GM12891 (cell line): ENCODE measurements at regions not wholly inside any gene's neighbourhood (a gene's known extent, or its start where the extent isn't known, plus 50 kb on each side); places are given as distances from the start of the nearest gene placed in this dataset.
A peak's percentile ranks its signal among the peaks of the same experiment; 100 is the strongest.

Source experiments
- DNase-seq: peaks from one replicate; pipeline ENCODE4 v3.0.0; 2011; ENCODE audit warnings: low spot score; ENCODE audit not compliant: insufficient read length
- FAIRE-seq: peaks from 2 replicates; lab custom pipeline; 2011; peaks lifted over from hg19 to GRCh38; lab: Jason Lieb, UNC
- PAX5 ChIP-seq: IDR thresholded peaks from 2 replicates; pipeline ENCODE4 v1.6.1; 2011; ENCODE audit warnings: low read length, moderate library complexity, mild to moderate bottlenecking; ENCODE audit not compliant: insufficient read depth, severe bottlenecking
- POLR2A ChIP-seq: IDR thresholded peaks from 2 replicates; pipeline ENCODE4 v1.6.1; 2011; ENCODE audit warnings: low read depth, low read length, control low read depth
- POLR2AphosphoS5 ChIP-seq: IDR thresholded peaks from 2 replicates; pipeline ENCODE4 v1.6.1; 2011; ENCODE audit warnings: low read depth, low read length, control low read depth
- POU2F2 ChIP-seq: IDR thresholded peaks from 2 replicates; pipeline ENCODE4 v1.6.1; 2011; ENCODE audit warnings: low read depth, mild to moderate bottlenecking, control low read depth, low read length, moderate library complexity
- SPI1 ChIP-seq: IDR thresholded peaks from 2 replicates; pipeline ENCODE4 v1.6.1; 2011; ENCODE audit warnings: low read depth, low read length, control low read depth
- TAF1 ChIP-seq: IDR thresholded peaks from 2 replicates; pipeline ENCODE4 v1.6.1; 2011; ENCODE audit warnings: low read depth, low read length, control low read depth

DNA sequence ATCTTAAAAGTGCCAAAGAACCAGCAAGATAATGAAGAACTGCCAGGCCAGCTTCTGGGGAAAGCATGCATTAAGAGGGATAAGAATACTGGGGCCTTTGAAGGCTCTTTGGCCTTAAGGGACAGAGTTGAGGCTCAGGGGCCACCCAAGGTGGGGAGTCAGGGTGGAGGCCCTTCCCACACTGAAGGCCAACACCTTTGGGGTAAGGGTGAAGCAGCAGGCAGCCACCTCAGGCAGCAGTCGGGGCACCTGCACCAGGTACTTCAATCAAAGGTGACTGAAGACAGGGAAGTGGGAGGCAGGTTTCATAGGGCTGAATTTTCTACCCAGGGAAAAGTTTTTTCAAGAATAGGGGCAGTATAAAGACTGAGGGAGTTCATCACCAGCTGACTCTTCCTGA lies 87.7 kb upstream of the KLF13 start:
- FAIRE-seq (no peak), DNase-seq (no peak)
- TF ChIP-seq PAX5 (no peak), POLR2A (no peak), SPI1 (no peak), TAF1 (no peak), POLR2AphosphoS5 (no peak), POU2F2 (no peak)

DNA sequence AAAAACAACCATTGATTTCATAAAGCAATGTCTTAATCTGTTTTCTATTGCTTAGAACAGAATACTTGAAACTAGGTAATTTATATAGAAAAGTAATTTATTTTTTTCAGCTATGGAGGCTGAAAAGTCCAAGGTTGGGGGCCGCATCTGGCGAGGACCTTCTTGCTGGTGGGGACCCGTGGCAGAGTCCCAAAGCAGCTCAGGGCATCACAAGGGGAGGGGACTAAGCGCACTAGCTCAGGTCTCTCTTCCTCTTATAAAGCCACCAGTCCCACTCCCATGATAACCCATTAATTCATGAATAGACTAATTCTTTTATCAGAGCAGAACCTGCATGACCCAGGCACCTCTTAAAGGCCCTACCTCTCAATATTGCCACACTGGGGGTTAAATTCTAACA lies 87.2 kb upstream of the KLF13 start:
- DNase-seq (no peak), FAIRE-seq (no peak)
- no peak for TF ChIP-seq TAF1
- no peak for TF ChIP-seq POU2F2
- no peak for TF ChIP-seq PAX5
- TF ChIP-seq POLR2A: no peak
- TF ChIP-seq SPI1: no peak
- TF ChIP-seq POLR2AphosphoS5: no peak

DNA sequence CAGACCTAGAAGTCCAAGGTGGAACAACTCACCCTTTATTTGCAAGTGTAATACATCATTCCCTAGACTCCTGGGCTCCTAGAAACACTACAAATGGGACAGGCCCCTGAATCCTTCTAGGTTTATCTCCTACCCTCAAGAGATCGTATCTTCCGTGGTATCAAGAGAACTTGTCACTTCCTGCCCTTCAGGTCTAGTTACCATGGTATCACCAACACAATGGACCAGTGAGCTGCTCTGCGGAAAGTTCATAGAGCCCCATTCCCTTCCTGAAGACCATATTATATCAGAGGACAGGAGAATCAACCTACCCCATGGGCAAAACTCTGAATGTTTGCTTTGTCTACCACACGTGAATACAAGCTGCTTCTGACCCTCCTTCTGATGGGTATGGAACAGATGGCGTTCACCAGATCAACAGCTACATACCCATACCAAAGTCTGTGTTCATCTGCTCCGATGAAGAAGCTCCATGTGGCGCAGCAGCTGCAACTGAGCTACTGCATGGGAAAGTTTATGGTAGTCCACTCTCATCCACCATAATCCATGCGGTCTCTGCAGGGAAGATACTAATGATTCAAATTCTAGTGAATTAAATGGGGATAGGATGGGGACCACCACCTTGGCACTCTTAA lies 84.6 kb upstream of the KLF13 start:
- DNase-seq: no peak
- no peak for FAIRE-seq
- TF ChIP-seq PAX5: no peak
- TF ChIP-seq POLR2AphosphoS5: no peak

- FAIRE-seq: no peak
- no peak for TF ChIP-seq PAX5
- TF ChIP-seq POLR2A: no peak
- no peak for TF ChIP-seq POLR2AphosphoS5
- no peak for TF ChIP-seq POU2F2
Observed at GRCh38 chr15:31243895-31244294, 82.7 kb upstream of the KLF13 start.

DNA sequence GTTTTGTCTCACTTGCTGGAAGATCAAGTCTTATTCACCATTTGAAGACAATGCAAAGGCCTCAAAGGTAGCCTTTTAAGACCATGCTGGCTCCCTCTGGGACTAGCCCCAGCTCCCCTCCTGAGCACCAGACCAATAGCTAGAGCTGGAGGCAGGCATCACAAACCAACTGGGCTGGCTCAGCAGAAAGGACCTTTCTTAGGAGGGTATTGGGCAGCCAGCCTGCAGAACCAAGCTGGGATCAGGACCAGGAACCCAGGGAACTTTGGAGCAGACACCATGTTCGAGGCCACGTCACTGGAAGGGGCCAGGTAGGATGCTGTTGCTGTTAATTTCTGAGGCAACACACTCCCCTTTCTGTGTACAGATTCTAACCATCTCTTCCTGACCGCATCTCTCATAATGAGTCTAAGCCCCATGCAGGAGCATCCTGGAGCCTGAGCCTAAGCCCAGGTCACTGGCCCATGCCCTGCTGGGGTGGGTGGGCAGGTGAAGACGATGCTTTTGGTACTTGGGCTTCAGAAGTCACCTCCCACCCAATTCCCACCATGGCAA lies 81.4 kb upstream of the KLF13 start:
- TF ChIP-seq POU2F2 (no peak), SPI1 (no peak), TAF1 (no peak), POLR2AphosphoS5 (no peak), PAX5 (no peak), POLR2A (no peak)
- no peak for FAIRE-seq
- DNase-seq: no peak

More at GRCh38 chr15:31243895-31244294, 82.7 kb upstream of the KLF13 start:
- DNase-seq: no peak

- FAIRE-seq (peak; percentile 26), DNase-seq (no peak)
- TF ChIP-seq TAF1 (no peak), SPI1 (no peak), POU2F2 (no peak), POLR2AphosphoS5 (no peak)
Observed at GRCh38 chr15:31245756-31246155, 80.9 kb upstream of the KLF13 start.

- FAIRE-seq (no peak), DNase-seq (no peak)
- no peak for TF ChIP-seq TAF1
- TF ChIP-seq POLR2AphosphoS5: no peak
- no peak for TF ChIP-seq PAX5
- TF ChIP-seq POU2F2: no peak
- no peak for TF ChIP-seq POLR2A
- TF ChIP-seq SPI1: no peak
Observed at GRCh38 chr15:31247404-31247803, 79.2 kb upstream of the KLF13 start.

DNA sequence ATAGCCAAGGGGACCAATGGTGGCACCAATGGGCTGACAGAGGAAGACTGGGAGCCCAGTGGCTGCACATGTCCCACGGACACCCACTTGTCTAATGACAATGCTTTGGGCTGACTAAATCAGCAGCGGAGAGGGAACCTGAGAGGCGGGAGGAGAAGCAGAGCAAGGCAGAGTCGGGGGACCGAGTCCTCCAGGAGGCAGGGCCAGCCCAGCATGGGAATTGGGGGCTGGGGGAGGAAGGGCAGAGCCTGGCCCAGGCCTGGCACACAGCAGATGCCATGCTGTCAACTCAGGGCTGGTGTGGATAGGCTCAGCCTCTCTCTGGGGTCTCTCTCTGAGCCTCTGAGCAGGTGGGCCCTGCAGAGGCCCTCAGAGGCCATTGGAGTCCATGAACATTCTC lies 78.4 kb upstream of the KLF13 start:
- TF ChIP-seq SPI1 (no peak), POLR2AphosphoS5 (no peak)
- FAIRE-seq (no peak), DNase-seq (no peak)

DNA sequence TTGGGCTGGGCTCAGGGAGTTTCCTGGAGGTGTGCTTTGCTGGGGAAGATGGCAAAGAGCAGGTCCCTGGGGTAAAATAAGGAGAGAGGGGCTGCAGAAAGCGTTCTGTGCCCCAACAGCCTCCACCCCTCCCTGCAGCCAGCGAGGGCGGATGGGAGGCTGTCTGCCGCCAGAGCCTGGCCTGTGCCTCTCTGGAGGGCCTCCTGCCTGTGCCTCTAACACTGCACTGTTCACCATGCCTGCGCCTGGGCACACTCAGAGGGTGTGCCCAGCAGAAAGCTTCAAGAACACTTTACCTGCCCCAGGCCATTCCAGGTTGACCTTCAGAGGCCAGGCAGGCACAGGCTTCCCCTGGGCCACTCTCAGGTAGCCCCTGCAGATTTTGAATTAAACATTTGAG lies 77.7 kb upstream of the KLF13 start:
- TF ChIP-seq SPI1: no peak
- TF ChIP-seq POU2F2: no peak
- no peak for TF ChIP-seq POLR2A
- TF ChIP-seq TAF1: no peak
- no peak for TF ChIP-seq POLR2AphosphoS5
- TF ChIP-seq PAX5: no peak
- DNase-seq: no peak
- FAIRE-seq: no peak

- no peak for FAIRE-seq
- TF ChIP-seq POLR2A (no peak), SPI1 (no peak), PAX5 (no peak), TAF1 (no peak), POLR2AphosphoS5 (no peak), POU2F2 (no peak)
- no peak for DNase-seq
Observed at GRCh38 chr15:31250033-31250432, 76.6 kb upstream of the KLF13 start.

GRCh38 chr15:31251165-31251564 lies 75.5 kb upstream of the KLF13 start:
- FAIRE-seq (no peak), DNase-seq (no peak)
- TF ChIP-seq POLR2AphosphoS5: no peak
- no peak for TF ChIP-seq PAX5
- no peak for TF ChIP-seq POU2F2
- TF ChIP-seq POLR2A: no peak
- TF ChIP-seq SPI1: no peak
- no peak for TF ChIP-seq TAF1
